ENCODE measurements at regions not wholly inside any gene's neighbourhood (a gene's known extent, or its start where the extent isn't known, plus 50 kb on each side); places are given as distances from the start of the nearest gene placed in this dataset.
"Not testable (repeated sequence)": the region's sequence is repeated elsewhere in the genome, so short reads cannot be mapped to it uniquely, and the experiment has no call there.

DNA sequence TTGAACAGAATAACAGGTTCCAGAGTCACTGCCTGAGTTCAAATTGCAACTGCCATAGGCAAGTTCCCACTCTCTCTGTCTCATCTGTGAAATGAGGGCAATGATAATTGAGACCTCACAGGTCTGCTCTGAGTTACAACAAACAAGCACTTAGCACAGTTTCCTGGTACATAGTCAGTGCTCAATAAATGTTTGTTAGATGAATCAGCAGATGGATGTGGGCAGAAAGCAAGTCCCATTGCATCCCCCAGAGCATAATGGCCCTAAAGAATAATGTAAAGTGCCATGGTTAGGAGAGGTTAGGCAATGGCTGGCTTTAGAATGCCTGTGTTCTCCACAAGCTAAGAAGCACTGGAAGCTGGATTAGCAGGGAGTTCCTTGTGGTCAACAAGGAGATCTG, 136.5 kb upstream of the LARP1 start:
- DNase-seq: peak; percentile 23

DNA sequence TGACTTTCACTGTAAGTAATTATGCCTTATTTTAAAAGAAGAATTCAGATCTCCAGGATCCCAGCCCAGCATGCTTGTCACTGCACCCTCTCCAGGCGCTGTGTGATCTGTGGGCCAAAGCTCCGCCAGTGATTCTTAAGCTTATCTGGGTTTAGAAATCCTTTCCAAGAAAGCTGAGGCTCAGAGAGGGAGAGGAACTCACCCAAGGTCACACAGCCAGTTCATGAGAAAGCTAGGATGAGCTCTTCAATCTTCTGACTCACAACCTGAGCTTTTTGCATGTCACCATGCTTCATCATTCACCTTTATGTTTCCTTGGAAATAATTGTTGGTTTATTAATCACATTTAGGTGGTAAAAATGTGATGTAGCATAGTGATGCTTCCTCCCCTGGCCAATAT, 136.6 kb upstream of the HAND1 start:
- DNase-seq: no peak

DNA sequence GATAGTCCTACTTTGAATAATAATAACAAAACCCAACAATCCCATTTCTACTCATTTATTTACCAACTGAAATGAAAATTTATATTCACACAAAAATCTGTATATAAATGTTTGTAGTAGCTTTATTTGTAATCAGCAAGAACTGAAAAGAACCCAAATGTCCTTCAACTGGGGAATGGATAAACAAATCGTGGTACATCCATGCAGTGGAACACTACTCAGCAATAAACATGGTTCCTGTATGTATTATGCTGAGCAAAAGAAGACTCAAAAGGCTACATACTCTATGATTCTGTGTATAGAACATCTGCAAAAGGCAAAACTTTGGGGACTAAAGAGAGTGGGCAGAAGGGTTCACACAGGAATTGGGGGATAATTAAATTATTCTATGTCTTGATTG, 136.1 kb upstream of the HAND1 start:
- DNase-seq: no peak

DNA sequence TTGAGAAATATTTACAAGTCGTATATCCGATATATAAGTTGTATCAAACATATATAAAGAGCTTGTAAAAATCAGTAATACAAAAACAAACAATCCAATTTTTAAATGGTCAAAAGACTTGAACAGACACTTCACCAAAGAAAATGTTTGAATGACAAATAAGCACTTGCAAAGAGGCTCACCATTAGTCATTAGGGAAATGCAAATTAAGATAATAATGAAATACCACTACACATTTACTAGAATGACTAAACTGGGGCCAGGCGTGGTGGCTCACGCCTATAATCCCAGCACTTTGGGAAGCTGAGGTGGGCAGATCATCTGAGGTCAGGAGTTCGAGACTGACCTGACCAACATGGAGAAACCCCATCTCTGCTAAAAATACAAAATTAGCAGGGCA, 134.6 kb upstream of the HAND1 start:
- no peak for DNase-seq

DNA sequence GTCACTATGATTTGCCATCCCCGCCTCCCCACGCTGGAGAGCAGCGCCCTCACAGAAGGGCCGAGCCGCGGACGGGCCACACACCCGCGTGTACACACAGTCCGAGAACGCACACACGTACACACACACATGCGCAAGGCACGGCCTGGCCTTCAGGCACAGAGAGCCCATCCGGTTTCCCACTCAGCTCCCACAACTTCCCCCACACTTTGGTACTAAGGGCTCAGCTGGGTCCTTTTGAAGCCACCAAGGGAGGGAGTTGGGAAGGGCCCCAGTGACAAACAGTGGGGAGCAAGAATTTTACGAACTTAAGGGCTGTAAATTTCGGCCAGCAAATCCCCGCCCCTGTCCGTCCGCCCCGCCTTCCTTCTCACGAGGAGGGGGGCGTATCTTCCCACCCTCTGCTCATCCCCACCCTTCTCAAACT, 133.3 kb upstream of the HAND1 start:
- no peak for DNase-seq

DNA sequence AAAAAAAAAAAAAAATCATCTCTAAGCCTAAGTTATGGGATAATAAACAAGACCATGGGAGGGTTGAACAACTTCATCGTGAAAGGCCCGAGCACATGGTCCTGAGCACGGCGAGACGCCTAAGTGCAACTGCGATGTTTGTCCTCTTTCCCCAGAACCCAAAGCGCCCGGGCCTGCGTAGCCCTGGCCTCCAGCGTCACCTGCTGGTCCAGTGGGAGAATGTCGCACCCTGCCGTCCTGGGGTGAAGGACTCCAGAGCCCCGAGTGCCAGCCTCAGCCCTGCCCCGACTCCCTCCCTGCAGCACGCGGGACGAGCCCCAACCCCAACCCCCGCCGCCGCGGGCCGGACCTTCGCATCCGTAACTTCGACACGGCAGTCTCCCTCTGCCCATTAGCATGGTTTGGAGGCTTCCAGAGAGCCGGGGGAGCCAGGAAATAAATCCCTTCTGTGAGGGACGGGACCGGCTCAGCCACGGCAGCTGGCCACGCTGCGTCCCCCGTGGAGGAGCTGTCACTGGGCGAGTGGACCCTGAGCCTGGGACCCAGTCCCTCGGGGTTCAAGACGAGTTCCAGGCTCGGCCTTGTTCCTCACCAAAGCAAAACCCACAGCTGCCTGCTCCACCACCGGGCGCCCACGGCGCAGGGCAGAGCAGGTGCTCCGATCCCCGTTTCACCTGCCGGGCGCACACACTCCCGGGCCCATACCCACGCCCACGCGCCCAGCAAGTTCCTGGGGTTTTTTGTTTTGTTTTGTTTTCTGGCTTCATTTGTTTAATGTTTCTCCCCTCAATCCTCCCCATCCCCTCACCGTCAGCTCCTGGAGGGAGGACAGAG, 132.5 kb upstream of the HAND1 start:
- peak; percentile 66 for DNase-seq

DNA sequence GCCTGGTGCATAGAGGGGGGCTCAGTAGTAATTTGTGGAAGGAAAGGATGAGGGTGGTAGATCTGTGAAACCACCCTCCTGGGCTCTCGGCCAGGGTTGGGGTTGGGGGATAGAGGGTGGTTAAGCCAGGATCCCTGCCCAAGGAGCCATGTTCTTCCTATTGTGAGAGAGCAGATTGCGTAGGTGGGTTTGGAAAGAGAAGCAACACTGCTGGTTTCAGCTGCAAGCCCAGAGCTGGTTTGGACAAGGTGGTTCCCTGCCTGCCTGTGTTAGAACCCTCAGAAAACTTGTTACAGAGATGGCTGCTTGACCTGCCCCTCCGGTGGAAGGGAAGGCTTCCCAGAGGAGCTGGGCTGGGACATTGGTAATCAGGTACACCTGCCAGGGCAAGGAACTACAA, 131.2 kb upstream of the HAND1 start:
- no peak for DNase-seq

DNA sequence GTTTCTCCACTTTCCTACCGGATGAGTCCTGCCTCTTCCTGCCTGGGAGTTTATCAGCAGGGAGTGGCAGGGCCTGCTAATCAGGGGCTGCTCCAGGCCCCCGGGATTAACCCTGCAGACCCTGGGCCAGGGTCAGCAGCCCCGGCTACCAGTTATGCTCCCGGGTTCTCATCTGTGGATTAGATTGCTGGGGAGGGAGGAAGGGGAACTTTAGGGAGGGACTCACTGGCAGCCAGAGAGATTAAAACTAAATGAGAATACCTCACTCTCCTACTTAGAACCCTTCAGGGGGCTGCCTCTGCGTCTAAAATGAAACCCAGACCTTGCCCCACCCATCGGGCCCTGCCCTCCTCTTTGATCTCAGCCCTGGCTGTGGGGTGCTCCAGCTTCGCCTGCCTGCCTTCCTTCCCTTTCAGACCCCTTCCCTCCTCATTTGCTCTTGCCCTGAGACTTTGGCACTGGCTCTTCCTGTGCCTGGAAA, 130.5 kb upstream of the HAND1 start:
- DNase-seq: no peak

DNA sequence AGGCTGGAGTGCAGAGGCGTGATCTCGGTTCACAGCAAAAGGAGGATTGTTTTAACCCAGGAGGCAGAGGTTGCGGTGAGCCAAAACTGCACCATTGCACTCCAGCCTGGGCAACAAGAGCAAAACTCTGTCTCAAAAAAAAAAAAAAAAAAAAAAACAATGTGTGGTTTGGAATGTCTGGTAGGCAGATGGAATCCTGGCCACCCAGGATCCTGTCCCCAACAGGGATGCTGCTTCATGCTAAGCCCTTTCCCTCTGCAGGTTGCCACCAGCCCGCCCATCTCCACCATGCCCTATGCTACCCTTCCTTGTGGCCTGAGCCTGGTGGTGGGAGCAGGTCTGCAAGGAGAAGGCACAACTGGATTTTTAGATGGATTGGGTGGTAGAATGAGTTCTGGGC, 129.7 kb upstream of the HAND1 start:
- no peak for DNase-seq

DNA sequence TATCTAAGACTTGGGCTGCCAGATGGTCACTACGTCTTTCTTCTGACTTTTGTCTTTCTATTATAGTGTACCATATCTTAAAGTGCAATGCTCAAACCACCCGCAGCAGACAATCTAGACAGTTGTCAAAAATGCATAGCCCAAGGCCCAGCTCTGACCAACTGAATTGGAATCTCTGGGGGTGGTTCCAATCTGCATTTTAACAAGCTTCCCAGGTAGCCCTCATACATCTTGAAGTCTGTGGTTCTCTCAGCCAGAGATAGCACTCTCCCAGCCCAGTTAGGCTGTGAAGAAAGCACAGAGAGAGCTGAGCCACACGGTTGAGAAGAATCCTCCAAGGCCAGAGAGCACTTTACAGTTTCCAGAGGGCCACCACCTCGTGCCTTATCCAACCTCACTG, 128.2 kb upstream of the HAND1 start:
- DNase-seq: no peak

DNA sequence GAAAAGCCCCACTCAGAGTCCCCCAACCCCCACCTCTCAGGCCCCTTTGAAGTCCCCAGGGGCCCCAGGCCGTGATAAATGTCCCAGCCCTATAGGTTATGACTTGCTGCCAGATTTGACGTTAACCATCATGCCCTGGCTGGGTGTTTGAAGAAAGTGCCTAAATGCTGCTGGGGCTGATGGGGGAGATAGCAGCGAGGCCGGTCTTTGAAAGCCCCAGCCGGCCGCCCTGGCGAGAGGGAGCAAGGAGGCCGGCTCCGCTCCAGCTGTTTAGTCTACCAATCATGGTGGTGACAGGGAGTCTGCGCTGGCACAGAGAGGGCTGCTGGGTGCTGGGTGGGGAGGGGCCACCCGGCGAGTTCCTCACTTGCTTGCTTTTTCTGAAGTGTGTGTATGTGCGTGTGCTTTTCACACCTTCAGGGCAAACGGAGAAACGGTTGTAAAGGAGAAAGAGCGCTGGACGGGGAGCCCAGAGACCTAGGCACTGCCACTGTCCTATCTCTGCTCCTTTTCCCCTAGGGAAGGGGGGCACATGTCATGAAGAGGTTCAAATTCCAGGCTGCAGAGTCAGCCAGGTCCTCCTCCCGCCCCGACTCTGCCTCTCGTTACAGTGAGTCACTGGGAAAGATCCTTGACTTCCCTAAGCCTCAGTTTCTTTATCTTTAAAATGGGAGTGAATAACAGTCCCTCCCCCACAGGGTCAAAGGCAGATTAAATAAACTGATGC, 126.1 kb upstream of the HAND1 start:
- DNase-seq: peak; percentile 65

DNA sequence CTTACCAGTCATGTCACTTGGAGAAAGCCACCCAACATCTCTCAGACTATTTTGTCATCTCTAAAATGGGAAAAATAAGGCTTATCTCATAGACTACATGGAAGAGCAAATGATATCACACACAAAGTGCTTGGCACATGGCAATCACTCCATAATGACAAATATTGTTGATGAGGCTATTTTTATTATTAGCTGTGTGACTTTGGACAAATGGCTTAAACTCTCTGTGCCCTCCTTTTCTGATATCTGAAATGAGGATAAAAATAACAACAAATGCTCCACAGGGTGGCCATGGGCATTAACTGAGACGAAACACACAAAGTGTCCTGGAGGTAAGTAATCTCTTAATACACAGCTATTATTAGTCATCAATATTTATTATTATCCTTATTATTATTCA, 125.5 kb upstream of the HAND1 start:
- no peak for DNase-seq

DNA sequence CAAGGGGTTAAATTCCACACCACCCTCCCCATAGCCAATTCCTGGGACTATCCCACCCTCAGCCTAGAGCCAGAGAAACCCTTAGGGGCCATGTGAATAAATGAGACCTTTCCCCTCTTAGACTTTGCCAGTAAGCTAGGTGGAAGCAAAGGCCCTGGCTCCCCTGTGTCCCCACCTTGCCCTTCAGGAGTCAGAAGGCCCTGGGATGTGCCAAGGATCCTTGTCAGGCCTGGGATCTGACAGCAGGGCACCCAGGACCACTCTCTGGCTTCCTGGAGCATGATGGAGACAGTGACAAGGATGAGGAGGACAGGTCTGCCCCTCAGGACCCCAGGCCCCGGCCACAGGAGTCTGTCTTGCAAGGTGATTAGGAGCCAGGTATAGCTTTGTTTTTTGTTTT, 125.0 kb upstream of the HAND1 start:
- DNase-seq: no peak

DNA sequence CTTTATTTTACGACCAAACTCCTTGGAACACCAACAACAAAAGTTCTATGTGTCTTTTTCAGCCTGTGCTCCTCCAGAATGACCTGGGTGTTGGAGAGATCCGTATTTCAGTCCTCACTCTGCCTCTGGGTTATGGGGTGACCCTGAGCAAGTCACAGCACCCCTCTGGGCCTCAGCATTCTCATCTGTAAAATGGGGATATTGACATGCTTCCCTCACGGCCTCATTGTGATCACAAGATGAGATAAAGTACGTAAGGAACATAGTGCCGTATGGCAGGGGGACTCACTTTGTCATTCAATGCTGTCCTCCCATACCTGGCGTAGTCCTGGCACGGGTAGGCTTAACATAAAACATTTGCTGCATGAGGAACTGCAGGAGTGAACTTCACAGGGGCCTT, 123.0 kb upstream of the HAND1 start:
- no peak for DNase-seq

DNA sequence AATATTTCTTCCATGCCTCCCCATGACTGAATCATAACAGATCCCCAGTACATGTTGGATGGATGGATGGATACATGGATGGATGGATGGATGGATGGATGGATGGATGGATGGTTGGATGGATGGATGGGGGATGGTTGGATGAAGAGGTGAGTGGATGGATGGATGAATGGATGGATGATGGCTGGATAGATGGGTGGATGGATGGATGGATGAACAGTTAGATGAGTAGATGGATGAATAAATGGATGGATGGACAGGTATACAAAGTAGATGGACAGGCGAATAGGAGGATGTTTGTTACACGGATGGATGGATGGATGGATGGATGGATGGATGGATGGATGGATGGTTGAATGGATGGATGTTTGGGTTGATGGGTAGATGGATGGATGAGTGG, 120.0 kb upstream of the HAND1 start:
- DNase-seq: no peak

DNA sequence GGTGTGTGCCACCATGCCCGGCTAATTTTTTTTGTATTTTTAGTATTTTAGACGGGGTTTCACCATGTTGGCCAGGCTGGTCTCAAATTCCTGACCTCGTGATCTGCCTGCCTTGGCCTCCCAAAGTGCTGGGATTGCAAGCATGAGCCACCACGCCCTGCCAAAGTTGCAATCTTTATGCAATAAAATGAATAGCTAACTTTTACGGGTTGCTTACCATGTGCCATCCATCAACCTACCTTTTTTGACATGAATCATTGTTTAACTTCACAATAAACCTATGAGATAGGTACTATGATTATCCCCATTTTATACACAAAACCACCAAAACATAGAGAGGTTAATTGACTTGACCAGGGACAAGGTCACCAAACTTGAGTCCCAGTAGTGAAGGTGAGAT, 118.8 kb upstream of the HAND1 start:
- not testable (repeated sequence) for DNase-seq

DNA sequence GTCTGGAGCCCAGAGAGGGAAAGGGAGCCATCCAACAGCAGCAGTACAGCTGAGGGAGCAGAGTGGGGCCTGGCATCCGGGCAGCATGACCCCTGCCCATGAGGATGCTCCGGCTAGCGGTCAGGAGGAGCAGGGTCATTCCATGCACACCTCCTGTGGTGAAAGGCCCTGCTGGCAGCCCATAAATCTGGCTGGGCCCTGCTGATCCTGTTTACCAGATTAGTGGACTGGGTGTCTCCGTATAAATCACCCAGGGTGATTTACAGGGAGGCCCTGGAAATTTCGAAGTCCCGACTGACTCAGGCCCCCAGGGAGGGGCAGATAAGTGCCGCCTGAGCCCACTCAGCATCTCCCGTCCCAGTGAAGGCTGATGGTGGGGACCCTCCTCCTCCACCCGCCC, 117.6 kb upstream of the HAND1 start:
- no peak for DNase-seq

DNA sequence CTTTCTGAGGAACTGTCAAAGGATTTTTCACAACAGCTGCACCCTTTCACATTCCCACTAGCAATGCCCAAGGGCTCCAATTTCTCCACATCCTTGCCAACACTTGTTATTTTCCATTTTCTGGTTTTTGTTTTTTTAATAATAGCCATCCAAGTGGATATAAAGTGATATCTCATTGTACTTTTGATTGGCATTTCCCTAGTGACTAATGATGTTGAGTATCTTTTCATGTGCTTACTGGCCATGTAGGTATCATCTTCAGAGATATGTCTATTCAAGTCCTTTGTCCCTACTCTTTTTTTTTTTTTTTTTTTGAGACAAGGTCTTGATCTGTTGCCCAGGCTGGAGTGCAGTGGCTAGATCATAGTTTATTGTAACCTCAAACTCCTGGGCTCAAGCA, 115.8 kb upstream of the HAND1 start:
- no peak for DNase-seq

DNA sequence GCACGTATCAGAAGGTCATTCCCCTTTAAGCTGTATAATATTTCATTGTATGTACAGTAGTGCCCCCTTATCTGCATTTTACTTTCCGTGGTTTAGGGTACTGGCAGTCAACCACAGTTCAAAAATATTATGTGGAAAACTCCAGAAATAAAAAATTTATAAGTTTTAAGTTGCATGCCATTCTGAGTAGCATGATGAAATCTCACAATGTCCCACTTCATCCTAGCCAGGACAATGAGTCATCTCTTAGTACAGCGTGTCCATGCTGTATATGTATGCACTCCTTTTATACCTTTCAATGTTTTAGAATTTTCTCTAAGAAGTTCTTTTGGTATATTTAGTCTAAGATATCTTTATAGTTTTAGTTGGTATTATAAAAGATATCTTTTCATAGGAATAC, 115.0 kb upstream of the HAND1 start:
- peak; percentile 58 for DNase-seq

DNA sequence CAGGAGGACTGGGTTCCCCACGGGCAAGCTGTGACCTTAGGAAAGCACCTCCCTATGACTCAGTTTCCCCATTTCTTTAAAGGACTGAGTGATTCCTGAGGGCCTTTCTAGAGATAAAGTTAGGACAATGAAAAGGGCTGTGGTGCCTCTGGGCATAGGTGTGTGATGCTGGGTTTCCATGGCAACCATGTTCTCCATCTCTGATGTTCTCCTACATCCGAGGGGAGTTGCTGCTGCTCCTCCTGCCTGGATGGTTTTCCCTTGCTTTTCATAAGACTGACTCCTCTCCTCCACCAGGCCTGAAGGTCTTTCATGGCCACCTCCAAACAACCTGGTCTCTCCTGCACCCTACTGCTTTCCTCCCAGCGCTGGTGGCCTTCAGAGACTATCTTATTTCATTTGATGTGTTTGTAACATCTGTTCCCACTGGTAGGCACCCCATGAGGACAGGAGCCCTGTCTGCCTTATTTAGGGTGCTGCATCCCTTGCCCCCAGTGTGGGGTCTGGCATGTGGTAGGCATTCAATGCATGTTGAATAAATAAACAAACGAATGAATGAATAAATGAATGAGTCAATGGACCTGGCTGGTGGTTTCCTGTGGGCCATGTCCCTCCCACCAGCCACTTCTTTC, 112.2 kb upstream of the HAND1 start:
- no peak for DNase-seq

DNA sequence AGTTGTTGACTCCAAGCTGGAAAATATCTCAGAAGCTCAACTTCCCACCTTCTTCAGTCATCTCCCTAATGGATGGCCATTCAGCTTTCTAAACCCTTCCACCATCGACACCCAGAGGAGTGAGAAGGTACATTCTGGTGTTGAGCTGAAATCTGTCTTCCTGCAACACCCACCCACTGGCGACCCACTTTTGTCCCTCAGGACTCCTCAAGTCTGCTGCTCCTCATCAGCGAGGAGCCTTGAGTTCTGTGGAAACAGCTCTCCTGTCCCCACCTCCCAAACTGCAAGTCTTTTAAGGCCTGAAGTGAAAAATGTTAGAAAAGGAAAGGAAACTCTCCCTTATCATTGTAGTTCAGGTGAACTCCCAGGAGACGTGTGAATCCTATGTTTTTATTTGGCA, 111.5 kb upstream of the HAND1 start:
- DNase-seq: no peak

DNA sequence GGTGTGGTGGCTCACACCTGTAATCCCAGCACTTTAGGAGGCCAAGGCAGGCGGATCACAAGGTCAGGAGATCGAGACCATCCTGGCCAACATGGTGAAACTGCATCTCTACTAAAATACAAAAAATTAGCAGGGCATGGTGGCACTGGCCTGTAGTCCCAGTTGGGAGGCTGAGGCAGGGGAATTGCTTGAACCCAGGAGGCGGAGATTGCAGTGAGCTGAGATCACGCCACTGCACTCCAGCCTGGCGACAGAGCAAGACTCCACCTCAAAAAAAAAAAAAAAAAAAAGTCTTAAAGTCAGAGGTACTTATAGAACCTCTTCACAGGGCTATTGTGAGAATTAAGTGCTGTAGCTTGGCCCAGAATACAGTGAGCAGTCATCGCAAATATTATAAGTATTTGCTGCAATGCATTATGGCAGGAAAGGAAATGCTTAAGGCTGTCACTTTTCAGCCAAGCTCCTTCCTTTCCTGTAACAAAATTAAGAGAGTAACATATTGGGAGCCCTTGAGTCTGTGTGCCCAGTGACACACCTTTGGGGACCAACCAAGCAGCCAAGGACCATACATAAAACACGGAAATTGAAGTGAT, 110.9 kb upstream of the HAND1 start:
- DNase-seq: not testable (repeated sequence)

DNA sequence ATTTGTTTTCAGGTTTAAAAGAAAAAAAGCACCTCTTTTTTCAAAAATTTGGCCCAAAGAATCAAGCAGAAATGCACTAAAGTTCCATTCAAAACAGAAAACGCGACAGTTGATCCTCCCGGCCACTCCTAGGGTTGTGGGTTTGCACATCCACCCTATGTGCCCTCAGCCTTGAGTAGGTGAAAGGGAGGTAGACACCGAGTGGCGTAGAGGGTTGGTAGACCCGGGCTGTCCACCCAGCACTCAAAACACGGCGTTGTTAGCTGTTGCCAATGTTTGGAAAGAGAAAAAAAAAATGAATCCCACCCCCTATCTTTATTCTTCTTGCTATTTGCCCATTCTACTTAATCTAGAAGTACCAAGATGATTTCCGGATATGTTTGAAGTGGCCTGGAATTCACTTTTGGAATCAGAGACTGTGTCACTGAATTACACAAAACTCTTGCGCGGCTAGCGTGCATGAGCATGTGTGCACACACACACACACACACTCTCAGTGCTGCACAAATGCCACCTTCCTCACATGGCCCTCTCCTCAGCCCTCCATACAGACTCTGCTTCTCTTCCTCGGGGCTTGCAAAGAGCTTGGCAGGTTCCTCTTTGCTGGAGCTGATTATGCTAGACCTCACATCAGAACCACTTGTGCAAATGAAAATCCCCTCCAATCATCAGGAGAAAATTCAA, 110.2 kb upstream of the HAND1 start:
- no peak for DNase-seq
